HUES48 (cell line): ENCODE measurements at regions not wholly inside any gene's neighbourhood (a gene's known extent, or its start where the extent isn't known, plus 50 kb on each side); places are given as distances from the start of the nearest gene placed in this dataset.

Source experiments
- H3K27ac ChIP-seq: one replicate; pipeline ENCODE4 v1.7.0; 2013; ENCODE audit warnings: low read depth, low read length, inconsistent platforms
- H3K27me3 ChIP-seq: 2 replicates; pipeline ENCODE4 v1.6.1; 2013; ENCODE audit warnings: mild to moderate bottlenecking, low read length; ENCODE audit not compliant: control insufficient read depth, insufficient read depth
- H3K36me3 ChIP-seq: 2 replicates; pipeline ENCODE4 v1.6.1; 2013; ENCODE audit warnings: low read length; ENCODE audit not compliant: control insufficient read depth, insufficient read depth
- H3K4me1 ChIP-seq: 2 replicates; pipeline ENCODE4 v1.6.1; 2013; ENCODE audit warnings: mild to moderate bottlenecking, low read length; ENCODE audit not compliant: control insufficient read depth, insufficient read depth
- H3K4me3 ChIP-seq: 2 replicates; pipeline ENCODE4 v1.5.1; 2013; ENCODE audit warnings: mild to moderate bottlenecking, low read depth, low read length
- H3K9ac ChIP-seq: 2 replicates; pipeline ENCODE4 v1.6.1; 2013; ENCODE audit warnings: mild to moderate bottlenecking, low read depth, low read length, moderate library complexity
- H3K9me3 ChIP-seq: 2 replicates; pipeline ENCODE4 v1.6.1; 2013; ENCODE audit warnings: low read length; ENCODE audit not compliant: control insufficient read depth, insufficient read depth

GRCh38 chr12:66963901-66964300 is 285.0 kb upstream of the GRIP1 start:
- no peak overlapping the region for H3K9ac ChIP-seq
- H3K27me3 ChIP-seq, result no peaks in the 10 kb centered on the region
- no peak overlapping the region for H3K27ac ChIP-seq
- peaks cover 20% of the 10 kb centered on the region for H3K4me1 ChIP-seq
- no peak overlapping the region for H3K4me3 ChIP-seq
- H3K9me3 ChIP-seq, result no peaks in the 10 kb centered on the region
- H3K36me3 ChIP-seq, result no peaks in the 10 kb centered on the region

- Histone ChIP-seq H3K9me3 (no peaks in the 10 kb centered on the region), H3K9ac (no peak overlapping the region), H3K4me1 (peaks cover 20% of the 10 kb centered on the region), H3K4me3 (no peak overlapping the region), H3K36me3 (no peaks in the 10 kb centered on the region), H3K27me3 (no peaks in the 10 kb centered on the region), H3K27ac (no peak overlapping the region)
These were observed 285.8 kb upstream of the GRIP1 start for GRCh38 chr12:66964629-66965028.

- Histone ChIP-seq H3K4me3 (no peak overlapping the region), H3K9ac (no peak overlapping the region), H3K27me3 (no peaks in the 10 kb centered on the region), H3K27ac (no peak overlapping the region), H3K36me3 (no peaks in the 10 kb centered on the region), H3K9me3 (no peaks in the 10 kb centered on the region), H3K4me1 (peaks cover 12% of the 10 kb centered on the region)
These were observed 286.7 kb upstream of the GRIP1 start for GRCh38 chr12:66965621-66966020.

GRCh38 chr12:66971816-66972215 is 292.9 kb upstream of the GRIP1 start:
- Histone ChIP-seq H3K9me3 (no peaks in the 10 kb centered on the region), H3K36me3 (no peaks in the 10 kb centered on the region), H3K27ac (no peak overlapping the region), H3K4me1 (no peaks in the 10 kb centered on the region), H3K27me3 (no peaks in the 10 kb centered on the region), H3K4me3 (no peak overlapping the region), H3K9ac (no peak overlapping the region)

GRCh38 chr12:66976526-66976925 is 292.6 kb upstream of the CAND1 start:
- no peak overlapping the region for H3K27ac ChIP-seq

GRCh38 chr12:66978802-66979201 is 290.4 kb upstream of the CAND1 start:
- no peak overlapping the region for H3K27ac ChIP-seq
- H3K9me3 ChIP-seq, result no peaks in the 10 kb centered on the region
- H3K27me3 ChIP-seq, result no peaks in the 10 kb centered on the region
- H3K36me3 ChIP-seq, result no peaks in the 10 kb centered on the region
- H3K4me1 ChIP-seq, result peaks cover 4% of the 10 kb centered on the region; the same call in 1 of the 2 replicates
- no peak overlapping the region for H3K4me3 ChIP-seq
- no peak overlapping the region for H3K9ac ChIP-seq

More at GRCh38 chr12:66976526-66976925, 292.6 kb upstream of the CAND1 start:
- Histone ChIP-seq H3K4me1 (peaks cover 4% of the 10 kb centered on the region; the same call in 1 of the 2 replicates), H3K9ac (no peak overlapping the region), H3K4me3 (no peak overlapping the region), H3K9me3 (no peaks in the 10 kb centered on the region), H3K36me3 (no peaks in the 10 kb centered on the region), H3K27me3 (no peaks in the 10 kb centered on the region)

GRCh38 chr12:66979251-66979650 is 289.9 kb upstream of the CAND1 start:
- Histone ChIP-seq H3K4me1 (peaks cover 4% of the 10 kb centered on the region; the same call in 1 of the 2 replicates), H3K9ac (no peak overlapping the region), H3K27me3 (no peaks in the 10 kb centered on the region), H3K36me3 (no peaks in the 10 kb centered on the region), H3K27ac (no peak overlapping the region), H3K4me3 (no peak overlapping the region), H3K9me3 (no peaks in the 10 kb centered on the region)

- Histone ChIP-seq H3K27me3 (no peaks in the 10 kb centered on the region), H3K4me1 (no peaks in the 10 kb centered on the region), H3K36me3 (no peaks in the 10 kb centered on the region), H3K27ac (no peak overlapping the region), H3K9me3 (no peaks in the 10 kb centered on the region), H3K9ac (no peak overlapping the region), H3K4me3 (no peak overlapping the region)
These were observed 285.1 kb upstream of the CAND1 start for GRCh38 chr12:66984077-66984476.

GRCh38 chr12:66984962-66985361 is 284.2 kb upstream of the CAND1 start:
- no peaks in the 10 kb centered on the region for H3K36me3 ChIP-seq
- no peak overlapping the region for H3K27ac ChIP-seq
- no peak overlapping the region for H3K4me3 ChIP-seq
- no peaks in the 10 kb centered on the region for H3K4me1 ChIP-seq
- no peaks in the 10 kb centered on the region for H3K9me3 ChIP-seq
- H3K9ac ChIP-seq, result no peak overlapping the region
- H3K27me3 ChIP-seq, result no peaks in the 10 kb centered on the region

GRCh38 chr12:66999141-66999540 is 270.0 kb upstream of the CAND1 start:
- peaks cover 9% of the 10 kb centered on the region for H3K4me1 ChIP-seq
- no peak overlapping the region for H3K4me3 ChIP-seq
- H3K9ac ChIP-seq, result no peak overlapping the region
- no peaks in the 10 kb centered on the region for H3K27me3 ChIP-seq
- H3K9me3 ChIP-seq, result no peaks in the 10 kb centered on the region
- no peak overlapping the region for H3K27ac ChIP-seq
- H3K36me3 ChIP-seq, result no peaks in the 10 kb centered on the region

- H3K9ac ChIP-seq, result no peak overlapping the region
- no peak overlapping the region for H3K4me3 ChIP-seq
- no peaks in the 10 kb centered on the region for H3K36me3 ChIP-seq
- no peaks in the 10 kb centered on the region for H3K27me3 ChIP-seq
- peaks cover 8% of the 10 kb centered on the region for H3K4me1 ChIP-seq
- H3K9me3 ChIP-seq, result no peaks in the 10 kb centered on the region
- H3K27ac ChIP-seq, result no peak overlapping the region
These were observed 267.9 kb upstream of the CAND1 start for GRCh38 chr12:67001251-67001650.

- Histone ChIP-seq H3K9ac (no peak overlapping the region), H3K4me1 (peaks cover 3% of the 10 kb centered on the region; the same call in 1 of the 2 replicates), H3K4me3 (no peak overlapping the region), H3K27ac (no peak overlapping the region), H3K36me3 (no peaks in the 10 kb centered on the region), H3K9me3 (no peaks in the 10 kb centered on the region), H3K27me3 (no peaks in the 10 kb centered on the region)
These were observed 266.4 kb upstream of the CAND1 start for GRCh38 chr12:67002720-67003119.
